ENCODE measurements at regions not wholly inside any gene's neighbourhood (a gene's known extent, or its start where the extent isn't known, plus 50 kb on each side); places are given as distances from the start of the nearest gene placed in this dataset.

DNA sequence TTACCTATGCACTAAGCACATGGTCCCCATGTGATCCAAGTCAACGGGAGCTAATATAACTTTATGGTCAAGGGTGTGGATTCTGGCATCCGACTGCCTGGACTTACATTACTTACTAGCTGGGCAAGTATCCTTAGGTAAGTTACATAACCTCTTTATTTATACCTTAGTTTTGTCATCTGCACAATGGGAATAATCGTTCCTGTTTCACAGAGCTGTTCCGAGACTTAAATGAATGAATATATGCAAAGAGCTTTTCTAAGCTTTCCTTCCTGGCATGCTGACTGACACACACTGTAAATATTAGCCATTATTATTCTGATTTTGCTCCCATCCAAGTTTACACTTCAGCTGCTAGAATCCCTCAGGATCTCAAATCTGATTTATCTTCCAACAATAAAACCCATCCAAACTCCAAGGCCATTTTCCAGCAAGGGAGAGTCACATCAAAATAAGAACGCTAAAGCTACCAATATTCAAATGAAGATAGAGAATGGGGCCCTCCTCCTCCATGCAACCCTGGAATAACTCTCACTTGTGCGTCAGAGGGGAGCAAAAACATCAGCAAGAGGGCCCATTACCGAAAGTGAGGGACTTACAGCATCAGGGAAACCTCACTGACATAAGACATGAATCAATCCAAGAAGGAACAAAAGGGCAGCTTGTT is 115.6 kb upstream of the KAZN start:
- TF ChIP-seq EZH2 (IDR thresholded peaks at IDR 0.05; ENCODE audit: borderline replicate concordance, low read depth, low read length, poor library complexity, severe bottlenecking): no peak
- TF ChIP-seq, protein P1, sequence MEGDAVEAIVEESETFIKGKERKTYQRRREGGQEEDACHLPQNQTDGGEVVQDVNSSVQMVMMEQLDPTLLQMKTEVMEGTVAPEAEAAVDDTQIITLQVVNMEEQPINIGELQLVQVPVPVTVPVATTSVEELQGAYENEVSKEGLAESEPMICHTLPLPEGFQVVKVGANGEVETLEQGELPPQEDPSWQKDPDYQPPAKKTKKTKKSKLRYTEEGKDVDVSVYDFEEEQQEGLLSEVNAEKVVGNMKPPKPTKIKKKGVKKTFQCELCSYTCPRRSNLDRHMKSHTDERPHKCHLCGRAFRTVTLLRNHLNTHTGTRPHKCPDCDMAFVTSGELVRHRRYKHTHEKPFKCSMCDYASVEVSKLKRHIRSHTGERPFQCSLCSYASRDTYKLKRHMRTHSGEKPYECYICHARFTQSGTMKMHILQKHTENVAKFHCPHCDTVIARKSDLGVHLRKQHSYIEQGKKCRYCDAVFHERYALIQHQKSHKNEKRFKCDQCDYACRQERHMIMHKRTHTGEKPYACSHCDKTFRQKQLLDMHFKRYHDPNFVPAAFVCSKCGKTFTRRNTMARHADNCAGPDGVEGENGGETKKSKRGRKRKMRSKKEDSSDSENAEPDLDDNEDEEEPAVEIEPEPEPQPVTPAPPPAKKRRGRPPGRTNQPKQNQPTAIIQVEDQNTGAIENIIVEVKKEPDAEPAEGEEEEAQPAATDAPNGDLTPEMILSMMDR (conservative IDR thresholded peaks at IDR 0.05; ENCODE audit: low read depth, low read length): no peak
- no TSS peak for BruUV-seq (replicated peaks)
- Histone ChIP-seq H3K9me3 (ENCODE audit: low read depth, low read length, poor library complexity, severe bottlenecking) (no peaks in the 10 kb centered on the region), H3K36me3 (ENCODE audit: insufficient read depth, low read length, poor library complexity, severe bottlenecking) (no peaks in the 10 kb centered on the region), H3K4me1 (ENCODE audit: insufficient read depth, low read length, poor library complexity, severe bottlenecking) (no peaks in the 10 kb centered on the region), H3K27me3 (replicated peaks; ENCODE audit: insufficient read depth, low read depth, low read length, poor library complexity) (no peaks in the 10 kb centered on the region), H3K4me3 (ENCODE audit: low read depth, low read length, poor library complexity, severe bottlenecking) (no peak overlapping the region), H3K27ac (ENCODE audit: low read depth, low read length, poor library complexity, severe bottlenecking) (no peak overlapping the region)
- no peak for DNase-seq (ENCODE audit: low spot score)
- intact Hi-C loops (cut with micrococcal nuclease; ENCODE audit: unreplicated experiment): no loop called here
- POLR2A ChIA-PET (ENCODE audit: low non-redundant PET): no interaction called here
- CTCF ChIA-PET: no interaction called here

DNA sequence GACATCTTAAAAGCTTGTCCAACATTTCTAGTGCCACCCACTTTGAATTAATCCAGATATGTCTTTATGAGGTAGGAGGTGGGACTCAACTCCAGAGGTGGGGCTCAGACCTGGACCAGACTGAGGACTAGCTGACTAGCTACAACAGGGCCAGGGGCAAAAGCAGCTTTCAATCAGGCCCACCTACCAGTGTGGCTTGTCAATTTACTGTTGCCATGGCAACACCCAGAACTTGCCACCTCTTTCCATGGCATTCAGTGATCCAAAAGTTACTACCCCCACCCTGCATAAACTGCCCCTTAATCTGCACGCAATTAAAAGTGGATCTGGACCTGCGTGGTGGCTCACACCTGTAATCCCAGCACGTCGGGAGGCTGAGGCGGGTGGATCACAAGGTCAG is 113.2 kb upstream of the KAZN start:
- H3K36me3 ChIP-seq (ENCODE audit: insufficient read depth, low read length, poor library complexity, severe bottlenecking): no peaks in the 10 kb centered on the region
- TF ChIP-seq, protein P1 (conservative IDR thresholded peaks at IDR 0.05; ENCODE audit: low read depth, low read length): no peak
- no peak for TF ChIP-seq EZH2 (IDR thresholded peaks at IDR 0.05; ENCODE audit: borderline replicate concordance, low read depth, low read length, poor library complexity, severe bottlenecking)
- H3K9me3 ChIP-seq (ENCODE audit: low read depth, low read length, poor library complexity, severe bottlenecking): no peaks in the 10 kb centered on the region
- H3K4me1 ChIP-seq (ENCODE audit: insufficient read depth, low read length, poor library complexity, severe bottlenecking): no peaks in the 10 kb centered on the region
- ChIA-PET CTCF (no interaction called here), POLR2A (ENCODE audit: low non-redundant PET) (no interaction called here)
- H3K27ac ChIP-seq (ENCODE audit: low read depth, low read length, poor library complexity, severe bottlenecking): no peak overlapping the region
- no TSS peak for BruUV-seq (replicated peaks)
- no peak overlapping the region for H3K4me3 ChIP-seq (ENCODE audit: low read depth, low read length, poor library complexity, severe bottlenecking)
- no peaks in the 10 kb centered on the region for H3K27me3 ChIP-seq (replicated peaks; ENCODE audit: insufficient read depth, low read depth, low read length, poor library complexity)
- intact Hi-C loops (cut with micrococcal nuclease; ENCODE audit: unreplicated experiment): no loop called here
- DNase-seq (ENCODE audit: low spot score): no peak

DNA sequence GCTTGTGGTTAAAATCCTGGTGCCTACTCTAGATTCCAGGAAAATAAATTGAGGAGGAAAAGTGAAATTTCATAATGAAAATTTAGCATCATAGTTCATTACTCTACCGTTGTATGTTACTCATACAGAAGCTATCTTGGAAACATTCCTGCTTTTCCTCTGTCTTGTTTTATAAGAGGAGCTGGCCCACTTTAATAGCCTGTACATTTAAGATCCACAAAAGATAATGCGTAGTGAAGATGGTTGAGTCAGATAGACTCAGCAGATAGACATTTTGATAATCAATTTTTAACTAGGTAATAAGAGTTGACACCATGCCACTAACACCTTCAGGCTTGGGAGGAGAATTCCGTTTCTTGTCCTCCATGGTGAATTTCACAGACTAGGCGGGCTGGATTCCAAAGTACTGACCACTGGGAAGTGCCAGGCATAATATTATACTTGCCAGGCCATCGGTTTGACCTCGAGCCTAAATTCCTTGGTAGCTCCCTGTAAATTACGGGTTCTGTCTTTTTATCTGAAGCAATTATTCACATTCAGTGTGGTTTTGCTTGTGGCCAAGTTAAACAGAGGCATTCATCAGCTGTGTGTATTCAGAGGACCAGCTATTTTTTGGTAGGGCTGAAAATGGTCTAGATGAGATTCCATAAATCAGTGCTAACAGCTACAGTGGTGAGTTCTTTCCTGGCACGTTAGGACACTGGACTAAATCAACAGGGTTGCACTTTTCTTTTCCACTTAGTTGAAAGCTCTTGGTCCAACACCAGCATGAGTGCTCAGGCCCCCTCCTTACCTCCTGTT is 111.9 kb upstream of the KAZN start:
- H3K36me3 ChIP-seq (ENCODE audit: insufficient read depth, low read length, poor library complexity, severe bottlenecking): no peaks in the 10 kb centered on the region
- no peak overlapping the region for H3K4me3 ChIP-seq (ENCODE audit: low read depth, low read length, poor library complexity, severe bottlenecking)
- no peak for DNase-seq (ENCODE audit: low spot score)
- ChIA-PET CTCF (no interaction called here), POLR2A (ENCODE audit: low non-redundant PET) (no interaction called here)
- H3K4me1 ChIP-seq (ENCODE audit: insufficient read depth, low read length, poor library complexity, severe bottlenecking): no peaks in the 10 kb centered on the region
- TF ChIP-seq, protein P1 (conservative IDR thresholded peaks at IDR 0.05; ENCODE audit: low read depth, low read length): no peak
- no peak for TF ChIP-seq EZH2 (IDR thresholded peaks at IDR 0.05; ENCODE audit: borderline replicate concordance, low read depth, low read length, poor library complexity, severe bottlenecking)
- no TSS peak for BruUV-seq (replicated peaks)
- no peaks in the 10 kb centered on the region for H3K9me3 ChIP-seq (ENCODE audit: low read depth, low read length, poor library complexity, severe bottlenecking)
- no peak overlapping the region for H3K27ac ChIP-seq (ENCODE audit: low read depth, low read length, poor library complexity, severe bottlenecking)
- intact Hi-C loops (cut with micrococcal nuclease; ENCODE audit: unreplicated experiment): no loop called here
- H3K27me3 ChIP-seq (replicated peaks; ENCODE audit: insufficient read depth, low read depth, low read length, poor library complexity): no peaks in the 10 kb centered on the region

Measured in A673 (cell line).